ENCODE measurements at regions not wholly inside any gene's neighbourhood (a gene's known extent, or its start where the extent isn't known, plus 50 kb on each side); places are given as distances from the start of the nearest gene placed in this dataset.

DNA sequence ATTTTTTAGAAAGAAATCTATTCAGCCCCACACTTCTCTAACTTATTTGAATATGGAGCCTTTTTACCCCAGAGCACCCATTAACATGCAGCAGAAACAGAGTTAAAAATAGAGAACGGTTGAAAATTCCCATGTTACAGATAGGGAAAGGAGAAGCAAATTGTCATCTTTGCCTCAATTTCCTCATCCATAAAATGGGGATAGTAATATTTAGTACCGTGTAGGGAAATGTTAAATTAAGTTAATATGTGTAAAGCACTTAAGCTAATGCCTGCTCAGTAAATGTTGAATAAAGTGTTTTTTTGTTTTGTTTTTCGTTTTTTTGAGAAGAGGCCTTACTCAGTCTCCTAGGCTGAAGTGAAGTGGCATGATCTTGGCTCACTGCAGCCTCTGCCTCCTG lies 50.3 kb downstream of the NAV1 start:
- H3K27ac Mint-ChIP-seq: no peak overlapping the region

DNA sequence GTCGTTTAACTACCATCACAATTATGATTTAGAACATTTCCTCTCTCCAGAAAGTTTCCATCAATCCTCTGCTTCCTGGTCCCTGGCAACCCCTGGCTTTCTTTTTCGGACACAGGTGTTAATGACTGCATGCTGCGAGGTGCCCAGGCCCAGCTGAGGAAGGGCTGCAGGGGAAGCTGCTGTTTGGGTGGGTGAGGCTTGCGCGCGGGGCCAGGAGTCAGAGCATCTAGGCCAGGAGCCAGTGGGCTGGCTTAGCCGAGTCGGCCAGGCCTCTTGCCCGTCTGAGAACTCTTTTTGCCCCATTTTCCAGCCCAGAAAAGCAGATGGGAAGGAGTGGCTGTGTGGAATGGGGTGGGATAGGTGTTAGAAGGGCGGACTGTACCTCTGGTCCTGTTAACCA lies 51.5 kb downstream of the NAV1 start:
- Mint-ChIP-seq H3K27ac (no peak overlapping the region), H3K4me1 (ENCODE audit: low read depth) (no peaks in the 10 kb centered on the region), H3K36me3 (ENCODE audit: low read depth) (no peaks in the 10 kb centered on the region), H3K9me3 (no peaks in the 10 kb centered on the region), H3K4me3 (no peak overlapping the region), H3K27me3 (ENCODE audit: low read depth) (peaks cover 12% of the 10 kb centered on the region)

More for the DNA sequence above, 50.3 kb downstream of the NAV1 start:
- Mint-ChIP-seq H3K4me3 (no peak overlapping the region), H3K4me1 (ENCODE audit: low read depth) (no peaks in the 10 kb centered on the region), H3K27me3 (ENCODE audit: low read depth) (peaks cover 16% of the 10 kb centered on the region), H3K36me3 (ENCODE audit: low read depth) (no peaks in the 10 kb centered on the region), H3K9me3 (no peaks in the 10 kb centered on the region)

DNA sequence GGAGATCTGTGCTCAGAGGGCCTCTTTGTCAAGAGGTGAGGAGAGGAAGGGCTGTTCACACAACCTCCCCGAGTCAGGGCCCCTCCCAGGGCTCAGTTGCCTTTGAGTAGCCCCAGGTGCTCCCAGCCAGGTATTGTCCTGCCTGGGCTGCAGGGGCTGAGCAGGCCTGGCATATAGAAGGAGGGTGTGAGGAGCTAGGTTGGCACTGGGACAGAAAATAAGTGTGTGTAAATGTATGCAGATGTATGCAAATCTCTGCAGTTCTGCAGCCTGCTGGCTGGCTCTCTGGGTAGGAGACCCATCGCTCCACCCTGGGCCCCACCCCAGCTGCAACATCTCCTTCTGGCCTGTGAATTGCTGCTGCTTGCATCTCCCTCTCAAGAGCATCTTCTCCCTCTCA lies 52.4 kb downstream of the NAV1 start:
- peaks cover 7% of the 10 kb centered on the region for H3K27me3 Mint-ChIP-seq (ENCODE audit: low read depth)
- H3K4me3 Mint-ChIP-seq: no peak overlapping the region
- no peaks in the 10 kb centered on the region for H3K36me3 Mint-ChIP-seq (ENCODE audit: low read depth)
- H3K9me3 Mint-ChIP-seq: no peaks in the 10 kb centered on the region
- no peaks in the 10 kb centered on the region for H3K4me1 Mint-ChIP-seq (ENCODE audit: low read depth)
- no peak overlapping the region for H3K27ac Mint-ChIP-seq

DNA sequence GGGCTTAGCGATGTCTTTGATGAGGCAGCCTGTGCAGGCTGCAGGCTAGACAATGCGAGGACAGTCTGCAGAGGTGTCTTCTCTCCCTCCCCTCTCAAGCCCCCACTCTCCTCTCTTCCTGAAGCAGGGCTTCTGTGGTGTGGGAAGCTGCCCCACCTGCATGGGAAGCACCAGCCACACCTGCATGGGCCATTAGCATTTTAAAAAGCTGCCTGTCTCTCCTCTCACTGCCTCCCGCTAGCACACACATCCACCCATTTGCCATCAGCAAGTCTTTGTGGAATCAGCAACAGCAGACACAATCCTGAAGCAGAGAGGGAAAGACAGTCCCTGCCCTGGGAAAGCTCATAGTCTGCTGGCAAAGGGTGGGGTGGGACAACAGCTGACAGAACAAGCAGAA lies 53.1 kb downstream of the NAV1 start:
- no peaks in the 10 kb centered on the region for H3K36me3 Mint-ChIP-seq (ENCODE audit: low read depth)
- peaks cover 5% of the 10 kb centered on the region for H3K27me3 Mint-ChIP-seq (ENCODE audit: low read depth)
- H3K4me1 Mint-ChIP-seq (ENCODE audit: low read depth): no peaks in the 10 kb centered on the region
- H3K27ac Mint-ChIP-seq: no peak overlapping the region
- no peaks in the 10 kb centered on the region for H3K9me3 Mint-ChIP-seq
- no peak overlapping the region for H3K4me3 Mint-ChIP-seq

DNA sequence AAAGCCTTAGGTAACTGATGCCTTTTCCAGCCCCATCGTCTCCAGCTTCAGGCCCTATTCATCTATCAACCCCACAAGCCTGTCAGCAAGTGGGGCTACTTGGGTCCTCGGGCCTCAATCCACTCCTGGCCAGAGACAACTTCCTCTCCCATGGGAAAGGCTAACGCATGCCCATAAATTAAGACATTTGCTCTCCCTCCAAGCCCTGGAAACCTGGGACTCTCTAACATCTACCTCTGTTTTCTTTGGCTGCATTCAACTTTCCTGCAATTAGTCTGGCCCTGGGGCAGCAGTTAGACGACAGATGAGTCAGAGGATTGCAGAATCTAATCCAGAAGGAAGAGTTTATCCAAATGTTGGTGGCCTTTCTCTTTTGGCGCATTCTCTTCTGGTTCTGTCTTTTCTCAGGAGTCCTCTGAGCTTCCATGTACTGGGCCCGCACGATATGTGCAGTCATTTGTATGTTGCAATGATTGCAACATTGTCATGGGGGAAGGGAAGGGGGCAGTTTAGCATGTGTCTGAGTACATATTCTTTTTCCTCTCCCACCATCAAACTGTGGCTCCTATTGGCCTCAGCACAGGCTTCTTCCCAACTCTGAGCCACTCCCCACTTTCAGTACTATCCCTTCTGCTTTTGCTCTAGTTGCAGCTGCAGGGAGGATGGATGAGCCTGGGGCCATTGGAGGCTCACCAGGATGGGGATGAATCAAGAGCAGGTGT lies 54.4 kb downstream of the NAV1 start:
- Mint-ChIP-seq H3K36me3 (ENCODE audit: low read depth) (no peaks in the 10 kb centered on the region), H3K27ac (no peak overlapping the region), H3K9me3 (no peaks in the 10 kb centered on the region), H3K4me1 (ENCODE audit: low read depth) (no peaks in the 10 kb centered on the region), H3K4me3 (no peak overlapping the region), H3K27me3 (ENCODE audit: low read depth) (no peaks in the 10 kb centered on the region)

DNA sequence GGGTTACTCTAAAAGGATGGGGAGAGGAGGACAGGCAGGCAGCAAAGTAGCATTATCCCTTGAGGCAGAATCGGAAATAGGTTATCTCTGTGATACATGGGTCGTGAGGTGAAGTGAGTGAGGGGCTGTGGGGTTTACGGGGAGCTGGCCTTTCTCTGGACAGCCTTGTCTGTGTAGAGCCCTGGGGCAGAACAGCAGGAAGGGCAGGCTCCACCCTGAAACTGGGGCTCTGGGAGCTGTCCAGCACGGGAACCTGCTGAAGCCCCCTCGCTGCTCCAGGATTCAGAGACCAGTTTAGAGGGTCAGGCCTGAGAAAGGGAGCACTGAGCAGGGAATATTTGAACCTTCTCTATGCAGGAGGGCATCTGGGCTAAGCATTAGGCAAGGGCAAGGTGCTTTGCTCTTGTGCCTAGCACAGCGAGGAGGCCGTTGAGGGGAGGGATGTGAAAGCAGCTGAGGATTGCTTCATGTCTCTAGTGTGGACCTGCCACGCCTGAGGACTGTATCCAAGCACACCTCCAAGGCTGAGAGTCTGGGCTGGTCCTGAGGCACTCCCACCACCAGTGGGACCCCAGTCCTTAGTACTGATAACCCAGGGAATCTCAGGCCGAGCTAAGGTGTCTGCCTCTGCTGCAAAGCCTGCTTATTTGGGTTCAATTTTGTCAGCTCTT lies 55.8 kb downstream of the NAV1 start:
- H3K4me1 Mint-ChIP-seq (ENCODE audit: low read depth): no peaks in the 10 kb centered on the region
- H3K27me3 Mint-ChIP-seq (ENCODE audit: low read depth): no peaks in the 10 kb centered on the region
- no peaks in the 10 kb centered on the region for H3K36me3 Mint-ChIP-seq (ENCODE audit: low read depth)
- no peak overlapping the region for H3K4me3 Mint-ChIP-seq
- H3K9me3 Mint-ChIP-seq: no peaks in the 10 kb centered on the region
- no peak overlapping the region for H3K27ac Mint-ChIP-seq

DNA sequence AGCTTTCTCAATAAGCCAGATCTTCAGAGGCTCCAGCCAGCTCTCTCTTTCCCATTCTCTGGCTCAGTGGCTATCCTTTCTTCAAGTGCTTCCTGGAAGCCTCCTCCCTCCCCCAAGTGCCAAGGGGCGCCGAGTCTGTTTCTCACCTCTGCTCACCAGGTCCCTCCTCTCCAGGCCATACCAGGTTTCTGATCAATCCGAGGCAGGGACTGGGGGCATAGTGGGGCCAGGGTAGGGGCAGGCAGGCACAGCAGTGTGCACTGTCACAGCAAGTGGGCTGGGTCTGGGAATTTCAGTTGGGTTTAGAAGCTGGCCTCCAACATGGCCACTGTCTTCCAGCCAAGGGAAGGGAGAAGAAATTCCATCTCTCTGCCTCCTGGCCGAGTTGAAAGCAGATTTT lies 56.5 kb downstream of the NAV1 start:
- Mint-ChIP-seq H3K27ac (no peak overlapping the region), H3K36me3 (ENCODE audit: low read depth) (no peaks in the 10 kb centered on the region), H3K27me3 (ENCODE audit: low read depth) (no peaks in the 10 kb centered on the region), H3K4me3 (no peak overlapping the region), H3K9me3 (no peaks in the 10 kb centered on the region), H3K4me1 (ENCODE audit: low read depth) (no peaks in the 10 kb centered on the region)

DNA sequence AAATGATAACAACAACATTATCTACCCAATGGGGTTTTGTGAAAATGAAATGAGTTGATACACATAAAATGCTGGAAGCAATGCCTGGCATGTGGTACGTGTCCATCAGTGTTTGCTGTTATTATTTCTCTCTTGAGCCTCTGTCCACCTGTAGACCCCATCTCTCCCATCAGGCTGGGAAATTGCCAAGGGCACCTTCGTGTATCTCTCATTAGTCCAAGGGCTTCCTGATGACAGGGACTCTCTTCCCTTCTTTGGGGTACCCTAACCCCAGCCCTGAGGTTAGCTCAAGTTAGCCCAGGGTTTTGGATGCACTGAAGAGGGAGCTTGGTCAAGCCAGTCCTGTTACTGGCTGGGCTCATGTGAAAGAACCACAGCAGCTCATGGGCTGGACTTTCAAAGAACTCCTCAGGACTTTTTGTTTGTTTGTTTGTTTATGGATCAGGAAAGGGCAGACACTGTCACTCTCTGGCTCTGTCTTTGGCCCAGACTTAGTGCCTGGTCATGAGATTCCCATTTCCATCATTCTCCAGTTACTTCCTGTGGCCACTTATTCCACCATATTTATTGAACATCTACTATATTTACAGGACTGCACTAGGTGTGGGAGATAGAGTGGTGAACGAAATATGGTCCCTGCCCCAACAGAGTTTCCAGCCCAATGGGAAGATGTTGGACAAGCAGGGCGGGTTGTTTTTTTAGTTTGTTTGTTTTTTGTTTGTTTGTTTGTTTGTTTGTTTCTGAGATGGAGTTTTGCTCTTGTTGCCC lies 57.4 kb downstream of the NAV1 start:
- Mint-ChIP-seq H3K36me3 (ENCODE audit: low read depth) (no peaks in the 10 kb centered on the region), H3K4me3 (no peak overlapping the region), H3K4me1 (ENCODE audit: low read depth) (no peaks in the 10 kb centered on the region), H3K9me3 (no peaks in the 10 kb centered on the region), H3K27me3 (ENCODE audit: low read depth) (no peaks in the 10 kb centered on the region), H3K27ac (no peak overlapping the region)

DNA sequence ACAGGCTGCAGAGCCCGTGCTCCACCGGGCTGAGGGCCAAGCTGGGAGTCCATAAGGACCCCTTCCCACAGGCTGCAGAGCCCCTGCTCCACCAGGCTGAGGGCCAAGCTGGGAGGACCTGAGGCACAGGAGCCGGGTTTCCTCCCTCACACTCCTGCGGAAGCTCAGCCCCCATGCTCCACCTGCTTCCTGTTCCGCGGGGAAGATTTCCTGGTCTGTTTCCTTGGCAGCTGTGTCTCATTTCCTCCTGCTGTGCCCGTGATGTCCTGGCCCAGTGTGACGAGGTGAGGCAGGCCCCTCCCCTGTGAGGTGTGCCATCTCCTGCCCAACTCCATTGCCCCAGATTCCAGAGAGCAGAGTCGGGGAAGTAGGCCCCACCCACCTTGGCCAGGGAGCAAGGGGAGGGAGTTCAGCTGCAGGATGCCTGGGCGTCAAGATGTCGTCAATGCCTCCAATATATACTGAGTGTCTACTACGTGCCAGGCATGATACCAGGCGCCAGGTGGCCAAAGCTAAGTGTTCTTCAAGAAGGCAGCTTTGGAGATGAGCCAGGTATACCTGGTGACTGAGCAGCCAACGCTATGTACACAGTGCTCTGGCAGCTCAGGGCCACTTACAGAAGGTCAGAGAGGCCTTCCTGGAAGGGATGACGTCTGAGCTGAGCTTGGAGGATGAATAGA lies 58.8 kb downstream of the NAV1 start:
- Mint-ChIP-seq H3K36me3 (ENCODE audit: low read depth) (no peaks in the 10 kb centered on the region), H3K27me3 (ENCODE audit: low read depth) (no peaks in the 10 kb centered on the region), H3K27ac (no peak overlapping the region), H3K9me3 (no peaks in the 10 kb centered on the region), H3K4me1 (ENCODE audit: low read depth) (no peaks in the 10 kb centered on the region), H3K4me3 (no peak overlapping the region)

DNA sequence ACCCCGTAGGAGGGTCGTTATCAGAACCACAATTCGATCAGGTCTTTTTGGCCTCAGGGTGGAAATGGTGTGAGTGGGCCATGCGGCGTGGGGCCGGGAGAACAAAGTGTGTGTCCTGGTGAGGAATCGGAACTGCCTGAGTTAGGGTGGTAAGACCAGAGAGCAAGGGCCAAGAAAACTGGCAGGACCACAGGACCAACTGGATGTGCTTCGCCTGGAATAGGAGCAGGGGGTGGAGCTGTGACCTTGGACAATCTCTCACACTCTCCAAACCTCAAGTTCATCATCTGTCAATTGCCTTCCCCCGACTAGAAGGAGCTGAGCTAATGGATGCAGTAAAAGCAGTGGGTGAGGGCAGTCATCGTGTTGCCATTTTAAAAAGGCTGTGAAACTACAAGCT lies 59.5 kb downstream of the NAV1 start:
- no peak overlapping the region for H3K4me3 Mint-ChIP-seq
- no peaks in the 10 kb centered on the region for H3K36me3 Mint-ChIP-seq (ENCODE audit: low read depth)
- H3K4me1 Mint-ChIP-seq (ENCODE audit: low read depth): no peaks in the 10 kb centered on the region
- no peaks in the 10 kb centered on the region for H3K9me3 Mint-ChIP-seq
- H3K27me3 Mint-ChIP-seq (ENCODE audit: low read depth): no peaks in the 10 kb centered on the region
- no peak overlapping the region for H3K27ac Mint-ChIP-seq

DNA sequence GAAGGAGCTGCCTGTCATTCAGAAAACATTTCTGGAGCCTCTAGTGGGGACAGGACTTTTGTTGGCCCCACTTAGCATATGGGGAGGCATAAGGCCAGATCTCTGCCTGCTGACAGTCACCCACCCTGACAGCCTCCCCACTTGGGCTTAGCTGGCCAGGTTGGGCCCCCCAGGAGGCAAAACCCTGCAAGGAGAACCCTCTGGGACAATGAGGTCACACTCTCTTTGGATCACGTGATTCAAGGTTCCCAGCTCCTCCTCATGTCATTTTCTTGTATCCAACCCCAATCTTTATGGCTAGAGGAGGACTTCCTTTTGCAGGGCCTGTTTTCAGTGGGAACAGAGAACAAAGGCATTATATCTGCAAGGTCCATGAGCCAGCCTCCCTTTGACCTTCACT lies 60.0 kb downstream of the NAV1 start:
- no peaks in the 10 kb centered on the region for H3K9me3 Mint-ChIP-seq
- no peak overlapping the region for H3K27ac Mint-ChIP-seq
- H3K4me1 Mint-ChIP-seq (ENCODE audit: low read depth): no peaks in the 10 kb centered on the region
- no peaks in the 10 kb centered on the region for H3K36me3 Mint-ChIP-seq (ENCODE audit: low read depth)
- H3K27me3 Mint-ChIP-seq (ENCODE audit: low read depth): no peaks in the 10 kb centered on the region
- no peak overlapping the region for H3K4me3 Mint-ChIP-seq

DNA sequence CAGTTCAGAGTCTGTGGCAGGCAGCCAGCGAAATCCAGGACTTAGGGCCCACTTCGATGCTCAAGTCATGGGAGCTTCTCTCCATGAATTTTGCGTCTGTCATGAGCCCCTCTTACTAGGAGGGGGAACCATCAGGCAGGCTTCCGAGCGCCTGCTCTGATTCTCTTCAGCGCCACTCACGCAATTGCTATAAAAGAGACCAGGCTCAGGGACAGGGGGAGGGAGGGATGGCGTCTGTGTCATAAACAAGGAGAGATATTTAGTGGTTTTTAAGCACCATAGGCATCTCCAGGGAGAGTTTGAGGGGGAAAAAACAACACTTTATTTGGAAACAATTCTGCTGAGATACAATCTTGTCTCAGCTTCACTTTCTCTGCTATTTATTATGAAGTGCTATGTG lies 60.6 kb downstream of the NAV1 start:
- Mint-ChIP-seq H3K36me3 (ENCODE audit: low read depth) (no peaks in the 10 kb centered on the region), H3K4me3 (no peak overlapping the region), H3K27me3 (ENCODE audit: low read depth) (no peaks in the 10 kb centered on the region), H3K4me1 (ENCODE audit: low read depth) (no peaks in the 10 kb centered on the region), H3K27ac (no peak overlapping the region), H3K9me3 (no peaks in the 10 kb centered on the region)

DNA sequence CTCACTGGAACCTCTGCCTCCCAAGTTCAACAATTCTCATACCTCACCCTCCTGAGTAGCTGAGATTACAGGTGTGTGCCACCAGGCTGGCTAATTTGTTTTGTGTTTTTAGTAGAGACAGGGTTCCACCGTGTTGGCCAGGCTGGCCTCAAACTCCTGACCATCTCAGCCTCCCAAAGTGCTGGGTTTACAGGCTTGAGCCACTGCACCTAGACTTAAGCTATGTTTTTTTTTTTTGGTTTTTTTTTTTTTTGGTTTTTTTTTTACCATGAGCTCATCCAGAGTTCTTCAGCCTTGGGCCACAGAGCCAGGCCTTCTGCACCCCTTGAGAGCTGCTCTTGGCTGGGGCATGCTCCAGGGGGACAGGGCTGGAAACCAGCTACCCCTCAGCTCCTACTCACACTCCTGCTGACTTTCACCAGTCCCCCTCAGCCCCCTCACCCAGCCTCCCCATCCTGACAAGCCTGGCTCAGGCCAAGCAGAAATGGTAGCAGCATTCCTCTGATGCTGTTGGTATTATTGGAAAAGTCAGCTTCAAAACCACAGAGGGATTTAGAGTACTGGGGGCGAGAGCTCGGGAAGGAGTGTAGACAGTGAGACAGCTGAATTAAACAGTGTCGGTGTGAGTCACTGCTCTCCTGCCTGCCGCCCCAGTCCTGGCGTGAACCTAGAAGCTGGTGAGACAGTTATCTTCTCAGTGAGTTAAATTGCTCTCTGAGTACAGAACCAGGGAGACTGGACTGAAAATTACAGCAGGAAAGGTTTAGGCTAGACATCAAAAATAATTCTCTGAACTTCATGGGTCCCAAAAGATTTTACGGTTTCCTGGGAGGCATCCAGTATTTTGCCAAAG lies 63.7 kb downstream of the NAV1 start:
- H3K27ac Mint-ChIP-seq: no peak overlapping the region
- no peaks in the 10 kb centered on the region for H3K4me1 Mint-ChIP-seq (ENCODE audit: low read depth)
- no peak overlapping the region for H3K4me3 Mint-ChIP-seq
- no peaks in the 10 kb centered on the region for H3K36me3 Mint-ChIP-seq (ENCODE audit: low read depth)
- no peaks in the 10 kb centered on the region for H3K27me3 Mint-ChIP-seq (ENCODE audit: low read depth)
- no peaks in the 10 kb centered on the region for H3K9me3 Mint-ChIP-seq

DNA sequence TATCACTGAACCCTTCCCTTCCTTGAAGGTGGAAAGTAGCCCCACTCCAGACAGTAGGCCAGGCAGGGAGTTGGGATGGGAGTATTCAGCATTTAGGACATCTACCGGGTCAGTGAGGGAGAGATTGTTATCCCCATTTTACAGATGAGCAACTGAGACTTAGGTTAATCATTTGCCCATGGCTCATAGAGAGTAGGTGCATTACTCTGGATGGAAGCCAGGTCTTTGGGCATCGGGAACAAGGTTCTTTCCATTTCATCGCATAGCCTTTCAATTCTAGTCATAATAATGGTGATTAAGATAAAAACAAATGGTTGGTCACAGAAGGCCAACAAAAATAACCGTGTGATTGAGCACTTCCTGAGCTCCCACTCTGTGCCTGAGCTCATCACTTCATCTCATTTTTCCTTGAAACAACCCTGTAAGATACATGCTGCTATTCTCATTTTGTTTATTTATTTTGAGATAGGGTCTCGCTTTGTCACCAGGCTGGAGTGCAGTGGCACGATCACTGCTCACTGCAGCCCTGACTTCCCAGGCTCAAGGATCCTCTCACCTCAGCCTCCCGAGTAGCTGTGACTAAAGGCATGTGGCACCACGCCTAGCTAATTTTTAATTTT lies 64.8 kb downstream of the NAV1 start:
- no peaks in the 10 kb centered on the region for H3K4me1 Mint-ChIP-seq (ENCODE audit: low read depth)
- H3K27me3 Mint-ChIP-seq (ENCODE audit: low read depth): no peaks in the 10 kb centered on the region
- H3K36me3 Mint-ChIP-seq (ENCODE audit: low read depth): no peaks in the 10 kb centered on the region
- H3K4me3 Mint-ChIP-seq: no peak overlapping the region
- no peak overlapping the region for H3K27ac Mint-ChIP-seq
- H3K9me3 Mint-ChIP-seq: no peaks in the 10 kb centered on the region
